ENCODE measurements at regions not wholly inside any gene's neighbourhood (a gene's known extent, or its start where the extent isn't known, plus 50 kb on each side); places are given as distances from the start of the nearest gene placed in this dataset.
"Not testable (repeated sequence)": the region's sequence is repeated elsewhere in the genome, so short reads cannot be mapped to it uniquely, and the experiment has no call there.

GRCh38 chr2:126115975-126116374 is 540.0 kb upstream of the GYPC start:
- DNase-seq = no peak

- no peak for DNase-seq
These were observed 538.1 kb upstream of the GYPC start for GRCh38 chr2:126117886-126118285.

GRCh38 chr2:126145752-126146151 is 510.2 kb upstream of the GYPC start:
- DNase-seq = no peak

- no peak for DNase-seq
These were observed 501.6 kb upstream of the GYPC start for GRCh38 chr2:126154256-126154785.

GRCh38 chr2:126160950-126161349 is 495.0 kb upstream of the GYPC start:
- not testable (repeated sequence) for DNase-seq

- DNase-seq = no peak
These were observed 483.2 kb upstream of the GYPC start for GRCh38 chr2:126172631-126173184.

GRCh38 chr2:126175222-126175621 is 480.7 kb upstream of the GYPC start:
- no peak for DNase-seq

- DNase-seq = no peak
These were observed 478.5 kb upstream of the GYPC start for GRCh38 chr2:126177479-126177878.

GRCh38 chr2:126187668-126188067 is 468.3 kb upstream of the GYPC start:
- DNase-seq = no peak

GRCh38 chr2:126189527-126189926 is 466.4 kb upstream of the GYPC start:
- DNase-seq = no peak

GRCh38 chr2:126200538-126200937 is 455.4 kb upstream of the GYPC start:
- no peak for DNase-seq

- no peak for DNase-seq
These were observed 447.7 kb upstream of the GYPC start for GRCh38 chr2:126208266-126208665.

- DNase-seq = no peak
These were observed 443.2 kb upstream of the GYPC start for GRCh38 chr2:126212735-126213134.

- DNase-seq = no peak
These were observed 436.9 kb upstream of the GYPC start for GRCh38 chr2:126219081-126219480.

- DNase-seq = peak; percentile 12
These were observed 435.6 kb upstream of the GYPC start for GRCh38 chr2:126220331-126220730.

- no peak for DNase-seq
These were observed 434.5 kb upstream of the GYPC start for GRCh38 chr2:126221506-126221905.

- no peak for DNase-seq
These were observed 433.7 kb upstream of the GYPC start for GRCh38 chr2:126222278-126222677.

GRCh38 chr2:126224776-126225175 is 431.2 kb upstream of the GYPC start:
- no peak for DNase-seq

- DNase-seq = no peak
These were observed 428.7 kb upstream of the GYPC start for GRCh38 chr2:126227250-126227649.

- no peak for DNase-seq
These were observed 427.4 kb upstream of the GYPC start for GRCh38 chr2:126228531-126228930.

- no peak for DNase-seq
These were observed 417.7 kb upstream of the GYPC start for GRCh38 chr2:126238251-126238650.

GRCh38 chr2:126239320-126239955 is 416.5 kb upstream of the GYPC start:
- DNase-seq = no peak

- DNase-seq = no peak
These were observed 415.0 kb upstream of the GYPC start for GRCh38 chr2:126241001-126241400.

GRCh38 chr2:126241411-126241810 is 414.5 kb upstream of the GYPC start:
- DNase-seq = no peak

GRCh38 chr2:126244937-126245336 is 411.0 kb upstream of the GYPC start:
- DNase-seq = no peak

Measured in HCEC 1CT (cell line).